GM12878 (cell line): ENCODE measurements at regions not wholly inside any gene's neighbourhood (a gene's known extent, or its start where the extent isn't known, plus 50 kb on each side); places are given as distances from the start of the nearest gene placed in this dataset.

Experiments used
- ATAC-seq: fragments of 200-7000 bp; cut with Tn5 transposase; 3 replicates; pipeline ENCODE4 v1.9.1; 2020; ENCODE audit warnings: mild to moderate bottlenecking, moderate library complexity
- BruUV-seq: library from RNA; stranded (reverse); fragments of 400-500 nt; replicated peaks from 2 replicates; lab custom pipeline; 2021; lab: Mats Ljungman, UMichigan
- CTCF ChIA-PET: fragments of 300-600 bp; sonication (Branson Sonifier 250); formaldehyde crosslinking; extraction: SDS; loops from one replicate; lab custom pipeline; 2021; ENCODE audit warnings: inconsistent platforms; lab: Yijun Ruan, JAX
- POLR2A ChIA-PET: fragments of 350-600 bp; formaldehyde crosslinking; extraction: SDS; loops from one replicate; lab custom pipeline; 2021; ENCODE audit warnings: inconsistent platforms; lab: Charles Lee
- RAD21 ChIA-PET: fragments of 300-600 bp; sonication (Branson Sonifier 250); formaldehyde crosslinking; loops from one replicate; lab custom pipeline; 2023; ENCODE audit warnings: antibody characterized with exemption; ENCODE audit not compliant: unreplicated experiment; lab: Charles Lee
- SMC1A ChIA-PET: fragments of 300-600 bp; sonication (Branson Sonifier 250); formaldehyde crosslinking; loops from one replicate; lab custom pipeline; 2023; ENCODE audit not compliant: unreplicated experiment, uncharacterized antibody; lab: Charles Lee
- DNase-seq: peaks from one replicate; pipeline ENCODE4 v3.0.0-alpha.2; 2011; ENCODE audit warnings: low read depth, low spot score
- FAIRE-seq: peaks from 3 replicates; lab custom pipeline; 2011; peaks lifted over from hg19 to GRCh38; lab: Jason Lieb, UNC
- H2AFZ ChIP-seq: 2 replicates; pipeline ENCODE4 v1.6.0; 2011; ENCODE audit warnings: low read depth, low read length, control low read depth; ENCODE audit not compliant: control insufficient read depth
- H3K27ac ChIP-seq: 2 replicates; pipeline ENCODE4 v1.5.1; 2011; ENCODE audit warnings: control low read depth; ENCODE audit not compliant: control insufficient read depth, insufficient read depth
- H3K27me3 ChIP-seq, 2 experiments: replicated peaks in 1 of 2; 2 replicates each; pipeline versions ENCODE4 v1.6.0 to v1.6.1; 2011; ENCODE audit warnings: low read length in 1 of 2; ENCODE audit not compliant: control insufficient read depth in 2 of 2, insufficient read depth in 2 of 2
- H3K36me3 ChIP-seq, 2 experiments: 2 replicates each; pipeline ENCODE4 v1.5.1; 2011; ENCODE audit warnings: low read length in 1 of 2; ENCODE audit not compliant: control insufficient read depth in 2 of 2, insufficient read depth in 2 of 2
- H3K4me1 ChIP-seq: 2 replicates; pipeline ENCODE4 v1.6.1; 2011; ENCODE audit warnings: mild to moderate bottlenecking, low read length, moderate library complexity, mixed read lengths; ENCODE audit not compliant: control insufficient read depth, insufficient read depth
- H3K4me2 ChIP-seq: 2 replicates; pipeline ENCODE4 v1.6.0; 2011; ENCODE audit warnings: control low read depth; ENCODE audit not compliant: control insufficient read depth, insufficient read depth
- H3K4me3 ChIP-seq: fragments of 200-600 bp; sonication (generic); 2 replicates; pipeline ENCODE4 v1.5.1; 2016
- H3K79me2 ChIP-seq: 2 replicates; pipeline ENCODE4 v1.6.0; 2011; ENCODE audit warnings: low read length; ENCODE audit not compliant: control insufficient read depth, insufficient read depth
- H3K9ac ChIP-seq: 2 replicates; pipeline ENCODE4 v1.8.0; 2011; ENCODE audit warnings: low read length, control low read depth, mixed read lengths; ENCODE audit not compliant: control insufficient read depth, insufficient read depth
- H3K9me3 ChIP-seq: replicated peaks from 3 replicates; pipeline ENCODE4 v1.5.1; 2011; ENCODE audit warnings: mild to moderate bottlenecking, low read length; ENCODE audit not compliant: control insufficient read depth, insufficient read depth
- H4K20me1 ChIP-seq: 2 replicates; pipeline ENCODE4 v1.6.0; 2011; ENCODE audit not compliant: control insufficient read depth, insufficient read depth
- ATF3 ChIP-seq: IDR thresholded peaks from 2 replicates; pipeline ENCODE4 v1.6.1; 2011; ENCODE audit warnings: low read depth, mild to moderate bottlenecking, low read length, moderate library complexity, borderline replicate concordance; ENCODE audit errors: extremely low read depth
- EED ChIP-seq: sonication (generic); IDR thresholded peaks from 2 replicates; pipeline ENCODE4 v1.6.1; 2016; ENCODE audit warnings: antibody characterized with exemption, low read depth
- HDGF ChIP-seq: fragments of 450-650 bp; IDR thresholded peaks from 2 replicates; pipeline ENCODE4 v1.6.1; 2016; ENCODE audit warnings: antibody characterized with exemption
- NFYA ChIP-seq: IDR thresholded peaks from 2 replicates; pipeline ENCODE4 v1.6.1; 2011; ENCODE audit warnings: low read depth, mild to moderate bottlenecking, low read length, improper control_type of control experiment, borderline replicate concordance
- NR2C1 ChIP-seq: fragments of 450-650 bp; IDR thresholded peaks from 2 replicates; pipeline ENCODE4 v1.6.1; 2017; ENCODE audit warnings: antibody characterized with exemption, mild to moderate bottlenecking, moderate library complexity
- SIX5 ChIP-seq: IDR thresholded peaks from 2 replicates; pipeline ENCODE4 v1.6.1; 2011; ENCODE audit warnings: mild to moderate bottlenecking, low read depth, low read length, moderate library complexity; ENCODE audit not compliant: severe bottlenecking
- TCF7 ChIP-seq: IDR thresholded peaks from 2 replicates; pipeline ENCODE4 v1.6.1; 2014; ENCODE audit warnings: antibody characterized with exemption, borderline replicate concordance
- WGBS: methylation state at CpG from one replicate; pipeline ENCODE4 v1.1.6; 2016; ENCODE audit warnings: low lambda C conversion rate; ENCODE audit not compliant: insufficient replicate concordance, insufficient coverage; ENCODE audit errors: missing lambda C conversion rate; 5-methylcytosine and 5-hydroxymethylcytosine counted together
- in situ Hi-C: fragments of 300-500 bp; cut with MboI; formaldehyde crosslinking; loops from 9 replicates; pipeline ENCODE4 v1.14.3; 2018; ENCODE audit warnings: mixed read lengths
- intact Hi-C: fragments of 100-400 bp; cut with micrococcal nuclease; formaldehyde crosslinking; loops from one replicate; pipeline ENCODE4 v1.14.2; 2022; ENCODE audit not compliant: unreplicated experiment
- TF ChIP-seq, protein P1 (sequence below): fragments of 450-650 bp; IDR thresholded peaks from 2 replicates; pipeline ENCODE4 v1.6.1; 2016; ENCODE audit warnings: mild to moderate bottlenecking, moderate library complexity, borderline replicate concordance
- TF ChIP-seq, protein P2 (sequence below): fragments of 450-650 bp; IDR thresholded peaks from 2 replicates; pipeline ENCODE4 v1.6.1; 2016; ENCODE audit warnings: mild to moderate bottlenecking

GRCh38 chr21:24938573-24938972 is 668.7 kb downstream of the MRPL39 start (continued):
- TF ChIP-seq, protein P1, sequence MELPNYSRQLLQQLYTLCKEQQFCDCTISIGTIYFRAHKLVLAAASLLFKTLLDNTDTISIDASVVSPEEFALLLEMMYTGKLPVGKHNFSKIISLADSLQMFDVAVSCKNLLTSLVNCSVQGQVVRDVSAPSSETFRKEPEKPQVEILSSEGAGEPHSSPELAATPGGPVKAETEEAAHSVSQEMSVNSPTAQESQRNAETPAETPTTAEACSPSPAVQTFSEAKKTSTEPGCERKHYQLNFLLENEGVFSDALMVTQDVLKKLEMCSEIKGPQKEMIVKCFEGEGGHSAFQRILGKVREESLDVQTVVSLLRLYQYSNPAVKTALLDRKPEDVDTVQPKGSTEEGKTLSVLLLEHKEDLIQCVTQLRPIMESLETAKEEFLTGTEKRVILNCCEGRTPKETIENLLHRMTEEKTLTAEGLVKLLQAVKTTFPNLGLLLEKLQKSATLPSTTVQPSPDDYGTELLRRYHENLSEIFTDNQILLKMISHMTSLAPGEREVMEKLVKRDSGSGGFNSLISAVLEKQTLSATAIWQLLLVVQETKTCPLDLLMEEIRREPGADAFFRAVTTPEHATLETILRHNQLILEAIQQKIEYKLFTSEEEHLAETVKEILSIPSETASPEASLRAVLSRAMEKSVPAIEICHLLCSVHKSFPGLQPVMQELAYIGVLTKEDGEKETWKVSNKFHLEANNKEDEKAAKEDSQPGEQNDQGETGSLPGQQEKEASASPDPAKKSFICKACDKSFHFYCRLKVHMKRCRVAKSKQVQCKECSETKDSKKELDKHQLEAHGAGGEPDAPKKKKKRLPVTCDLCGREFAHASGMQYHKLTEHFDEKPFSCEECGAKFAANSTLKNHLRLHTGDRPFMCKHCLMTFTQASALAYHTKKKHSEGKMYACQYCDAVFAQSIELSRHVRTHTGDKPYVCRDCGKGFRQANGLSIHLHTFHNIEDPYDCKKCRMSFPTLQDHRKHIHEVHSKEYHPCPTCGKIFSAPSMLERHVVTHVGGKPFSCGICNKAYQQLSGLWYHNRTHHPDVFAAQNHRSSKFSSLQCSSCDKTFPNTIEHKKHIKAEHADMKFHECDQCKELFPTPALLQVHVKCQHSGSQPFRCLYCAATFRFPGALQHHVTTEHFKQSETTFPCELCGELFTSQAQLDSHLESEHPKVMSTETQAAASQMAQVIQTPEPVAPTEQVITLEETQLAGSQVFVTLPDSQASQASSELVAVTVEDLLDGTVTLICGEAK, result no peak
- TF ChIP-seq, all 136 proteins: peak for 0

DNA sequence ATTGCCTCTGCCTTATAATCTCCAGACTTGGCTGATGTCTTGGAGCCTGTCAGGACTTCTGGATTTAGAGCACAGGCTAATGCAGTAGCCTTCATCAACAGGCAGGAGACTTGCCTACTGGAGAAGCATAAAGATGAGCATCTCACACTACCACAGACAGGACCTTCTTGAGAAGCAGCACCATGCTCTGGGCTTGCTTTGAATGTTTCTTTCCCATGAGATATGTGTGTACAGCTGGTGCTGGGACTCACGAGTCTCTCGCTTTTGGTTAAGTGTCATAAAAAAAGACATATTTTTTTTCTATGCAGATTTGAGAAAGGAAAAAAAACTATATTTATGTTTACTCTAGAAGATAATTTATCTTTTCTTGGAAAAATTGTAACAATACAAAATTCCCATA is 671.3 kb downstream of the MRPL39 start:
- H3K27ac ChIP-seq, result no peak overlapping the region
- H3K9me3 ChIP-seq, result no peaks in the 10 kb centered on the region
- in situ Hi-C loops (no loop called here), intact Hi-C loops (no loop called here)
- no peak overlapping the region for H3K4me2 ChIP-seq
- 44% methylated on average over 2 of the region's 2 CpGs for WGBS
- BruUV-seq, result no TSS peak
- no peak overlapping the region for H3K9ac ChIP-seq
- ATAC-seq, result no peak
- no peaks in the 10 kb centered on the region for H4K20me1 ChIP-seq
- no peaks in the 10 kb centered on the region for H3K4me1 ChIP-seq
- no peak for DNase-seq
- no peaks in the 10 kb centered on the region for H3K36me3 ChIP-seq
- ChIA-PET RAD21 (no interaction called here), CTCF (no interaction called here), SMC1A (no interaction called here), POLR2A (no interaction called here)
- H3K79me2 ChIP-seq, result no peaks in the 10 kb centered on the region
- no peak overlapping the region for H2AFZ ChIP-seq
- no peak overlapping the region for H3K4me3 ChIP-seq
- H3K27me3 ChIP-seq, result no peaks in the 10 kb centered on the region
- FAIRE-seq, result no peak
- no peak for TF ChIP-seq SIX5
- TF ChIP-seq ATF3, result no peak
- no peak for TF ChIP-seq TCF7
- TF ChIP-seq NR2C1, result no peak
- TF ChIP-seq HDGF, result no peak
- TF ChIP-seq NFYA, result no peak
- TF ChIP-seq, protein P2, sequence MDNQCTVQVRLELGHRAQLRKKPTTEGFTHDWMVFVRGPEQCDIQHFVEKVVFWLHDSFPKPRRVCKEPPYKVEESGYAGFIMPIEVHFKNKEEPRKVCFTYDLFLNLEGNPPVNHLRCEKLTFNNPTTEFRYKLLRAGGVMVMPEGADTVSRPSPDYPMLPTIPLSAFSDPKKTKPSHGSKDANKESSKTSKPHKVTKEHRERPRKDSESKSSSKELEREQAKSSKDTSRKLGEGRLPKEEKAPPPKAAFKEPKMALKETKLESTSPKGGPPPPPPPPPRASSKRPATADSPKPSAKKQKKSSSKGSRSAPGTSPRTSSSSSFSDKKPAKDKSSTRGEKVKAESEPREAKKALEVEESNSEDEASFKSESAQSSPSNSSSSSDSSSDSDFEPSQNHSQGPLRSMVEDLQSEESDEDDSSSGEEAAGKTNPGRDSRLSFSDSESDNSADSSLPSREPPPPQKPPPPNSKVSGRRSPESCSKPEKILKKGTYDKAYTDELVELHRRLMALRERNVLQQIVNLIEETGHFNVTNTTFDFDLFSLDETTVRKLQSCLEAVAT, result no peak
- TF ChIP-seq EED, result no peak
